ENCODE measurements at regions not wholly inside any gene's neighbourhood (a gene's known extent, or its start where the extent isn't known, plus 50 kb on each side); places are given as distances from the start of the nearest gene placed in this dataset.
A peak's percentile ranks its signal among the peaks of the same experiment; 100 is the strongest.

DNA sequence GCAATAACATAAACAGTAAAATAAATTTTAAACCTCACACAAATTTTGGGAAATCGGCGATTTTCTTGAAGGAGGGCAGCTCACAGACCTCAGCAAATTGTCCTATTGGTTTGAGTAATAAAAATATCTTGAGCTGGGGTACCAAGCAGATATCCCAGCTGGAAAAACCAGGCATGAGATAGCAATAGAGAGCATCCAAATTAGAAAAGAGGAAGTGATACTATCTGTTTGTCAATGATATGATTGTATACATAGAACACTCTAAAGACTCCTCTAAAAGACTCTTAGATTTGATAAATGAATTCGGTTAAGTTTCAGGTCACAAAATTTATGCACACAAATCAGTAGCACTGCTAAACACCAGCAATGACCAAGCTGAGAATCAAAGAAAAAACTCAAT, 90.5 kb upstream of the ACTRT1 start:
- Histone ChIP-seq H3K36me3 (replicated peaks in 1 of 2; ENCODE audit: control insufficient read depth in 2 of 2, insufficient read depth in 2 of 2, low read length in 2 of 2) (no peaks in the 10 kb centered on the region), H2AK5ac (ENCODE audit: low read depth, low read length) (no peak overlapping the region), H3K23ac (ENCODE audit: low read depth, low read length, poor library complexity) (no peak overlapping the region), H2BK120ac (ENCODE audit: low read depth, low read length) (no peak overlapping the region), H2AFZ (ENCODE audit: low read length) (no peak overlapping the region), H3K9me3 (replicated peaks in 1 of 2; ENCODE audit: control insufficient read depth in 2 of 2, insufficient read depth in 1 of 2, low read depth in 1 of 2, low read length in 2 of 2) (no peaks in the 10 kb centered on the region), H2BK5ac (ENCODE audit: low read length) (no peak overlapping the region), H3K18ac (ENCODE audit: low read length) (no peak overlapping the region), H3K9ac (ENCODE audit: low read depth, low read length, poor library complexity) (no peak overlapping the region), H3K4me3 (ENCODE audit: low read length in 2 of 2) (no peak overlapping the region), H4K8ac (ENCODE audit: low read depth, low read length) (no peak overlapping the region), H3K4ac (ENCODE audit: low read length) (no peak overlapping the region), H2BK12ac (ENCODE audit: low read length) (no peak overlapping the region), H3K79me1 (ENCODE audit: low read depth, low read length) (no peaks in the 10 kb centered on the region), H3K27ac (replicated peaks; ENCODE audit: low read length) (no peak overlapping the region), H3K27me3 (ENCODE audit: control insufficient read depth in 3 of 3, insufficient read depth in 3 of 3, low read depth in 1 of 3, low read length in 3 of 3) (no peaks in the 10 kb centered on the region), H4K91ac (ENCODE audit: low read depth, low read length, poor library complexity) (no peak overlapping the region), H2BK15ac (ENCODE audit: low read length) (no peak overlapping the region), H3K4me1 (ENCODE audit: control insufficient read depth in 2 of 2, insufficient read depth in 1 of 2, low read depth in 1 of 2, low read length in 2 of 2) (no peaks in the 10 kb centered on the region), H3K14ac (ENCODE audit: low read length) (no peak overlapping the region), H3K4me2 (ENCODE audit: insufficient read depth, low read length, poor library complexity, severe bottlenecking) (no peak overlapping the region)
- no CpG with 5 or more reads among the region's 3 CpGs for WGBS, 2 donors (ENCODE audit: extremely low coverage in 2 of 2, insufficient read length in 2 of 2, insufficient replicate concordance in 1 of 2)
- DNase-seq (ENCODE audit: low spot score) = no peak

- Histone ChIP-seq H2BK12ac (ENCODE audit: low read length) (no peak overlapping the region), H2BK15ac (ENCODE audit: low read length) (no peak overlapping the region), H4K91ac (ENCODE audit: low read depth, low read length, poor library complexity) (no peak overlapping the region), H3K4me1 (ENCODE audit: control insufficient read depth in 2 of 2, insufficient read depth in 1 of 2, low read depth in 1 of 2, low read length in 2 of 2) (no peaks in the 10 kb centered on the region), H3K27ac (replicated peaks; ENCODE audit: low read length) (no peak overlapping the region), H3K14ac (ENCODE audit: low read length) (no peak overlapping the region), H3K36me3 (replicated peaks in 1 of 2; ENCODE audit: control insufficient read depth in 2 of 2, insufficient read depth in 2 of 2, low read length in 2 of 2) (no peaks in the 10 kb centered on the region), H4K8ac (ENCODE audit: low read depth, low read length) (no peak overlapping the region), H3K79me1 (ENCODE audit: low read depth, low read length) (no peaks in the 10 kb centered on the region), H3K4me2 (ENCODE audit: insufficient read depth, low read length, poor library complexity, severe bottlenecking) (no peak overlapping the region), H3K18ac (ENCODE audit: low read length) (no peak overlapping the region), H2BK120ac (ENCODE audit: low read depth, low read length) (no peak overlapping the region), H2AK5ac (ENCODE audit: low read depth, low read length) (no peak overlapping the region), H3K23ac (ENCODE audit: low read depth, low read length, poor library complexity) (no peak overlapping the region), H3K9ac (ENCODE audit: low read depth, low read length, poor library complexity) (no peak overlapping the region), H3K4ac (ENCODE audit: low read length) (no peak overlapping the region), H3K27me3 (ENCODE audit: control insufficient read depth in 3 of 3, insufficient read depth in 3 of 3, low read depth in 1 of 3, low read length in 3 of 3) (no peaks in the 10 kb centered on the region), H2BK5ac (ENCODE audit: low read length) (no peak overlapping the region), H3K9me3 (replicated peaks in 1 of 2; ENCODE audit: control insufficient read depth in 2 of 2, insufficient read depth in 1 of 2, low read depth in 1 of 2, low read length in 2 of 2) (peaks cover 0 to 2% of the 10 kb centered on the region in 2 donors), H3K4me3 (ENCODE audit: low read length in 2 of 2) (no peak overlapping the region), H2AFZ (ENCODE audit: low read length) (no peak overlapping the region)
- peak; percentile 8 for DNase-seq (ENCODE audit: low spot score)
- no CpG with 5 or more reads among the region's 1 CpG for WGBS, 2 donors (ENCODE audit: extremely low coverage in 2 of 2, insufficient read length in 2 of 2, insufficient replicate concordance in 1 of 2)
These were observed 54.4 kb upstream of the ACTRT1 start for GRCh38 chrX:128106630-128107029.

- H3K4me2 ChIP-seq (ENCODE audit: insufficient read depth, low read length, poor library complexity, severe bottlenecking) = no peak overlapping the region
- H3K4ac ChIP-seq (ENCODE audit: low read length) = no peak overlapping the region
- no peak overlapping the region for H2BK120ac ChIP-seq (ENCODE audit: low read depth, low read length)
- no peak overlapping the region for H2AFZ ChIP-seq (ENCODE audit: low read length)
- no peak overlapping the region for H3K14ac ChIP-seq (ENCODE audit: low read length)
- H3K79me1 ChIP-seq (ENCODE audit: low read depth, low read length) = no peaks in the 10 kb centered on the region
- H3K9me3 ChIP-seq (replicated peaks in 1 of 2; ENCODE audit: control insufficient read depth in 2 of 2, insufficient read depth in 1 of 2, low read depth in 1 of 2, low read length in 2 of 2) = no peaks in the 10 kb centered on the region
- DNase-seq (ENCODE audit: low spot score) = no peak
- H3K4me3 ChIP-seq (ENCODE audit: low read length in 2 of 2) = no peak overlapping the region
- H2BK15ac ChIP-seq (ENCODE audit: low read length) = no peak overlapping the region
- no peak overlapping the region for H3K18ac ChIP-seq (ENCODE audit: low read length)
- no peak overlapping the region for H2BK5ac ChIP-seq (ENCODE audit: low read length)
- no peak overlapping the region for H2BK12ac ChIP-seq (ENCODE audit: low read length)
- H4K91ac ChIP-seq (ENCODE audit: low read depth, low read length, poor library complexity) = no peak overlapping the region
- H3K4me1 ChIP-seq (ENCODE audit: control insufficient read depth in 2 of 2, insufficient read depth in 1 of 2, low read depth in 1 of 2, low read length in 2 of 2) = no peaks in the 10 kb centered on the region
- no peak overlapping the region for H4K8ac ChIP-seq (ENCODE audit: low read depth, low read length)
- no peak overlapping the region for H2AK5ac ChIP-seq (ENCODE audit: low read depth, low read length)
- no peaks in the 10 kb centered on the region for H3K36me3 ChIP-seq (replicated peaks in 1 of 2; ENCODE audit: control insufficient read depth in 2 of 2, insufficient read depth in 2 of 2, low read length in 2 of 2)
- H3K27me3 ChIP-seq (ENCODE audit: control insufficient read depth in 3 of 3, insufficient read depth in 3 of 3, low read depth in 1 of 3, low read length in 3 of 3) = no peaks in the 10 kb centered on the region
- H3K27ac ChIP-seq (replicated peaks; ENCODE audit: low read length) = no peak overlapping the region
- H3K9ac ChIP-seq (ENCODE audit: low read depth, low read length, poor library complexity) = no peak overlapping the region
- H3K23ac ChIP-seq (ENCODE audit: low read depth, low read length, poor library complexity) = no peak overlapping the region
These were observed 53.5 kb upstream of the ACTRT1 start for GRCh38 chrX:128105659-128106058.
